Small intestine (tissue), 7 donors: ENCODE measurements at regions not wholly inside any gene's neighbourhood (a gene's known extent, or its start where the extent isn't known, plus 50 kb on each side); places are given as distances from the start of the nearest gene placed in this dataset.

ENCODE experiments used
- DNase-seq, 2 donors: peaks; one replicate each; pipeline versions ENCODE4 v3.0.0 to v3.0.0-alpha.2; 2013
- FAIRE-seq: peaks from 2 replicates; lab custom pipeline; 2012; peaks lifted over from hg19 to GRCh38; lab: Jason Lieb, UNC
- H3K27ac ChIP-seq, 3 donors: one replicate each; pipeline ENCODE4 v1.5.1; 2013; ENCODE audit warnings: low read length in 2 of 3, mild to moderate bottlenecking in 2 of 3, control low read depth in 1 of 3, inconsistent platforms in 1 of 3, low read depth in 1 of 3, moderate library complexity in 1 of 3
- H3K27me3 ChIP-seq, 3 donors: one replicate each; pipeline ENCODE4 v1.6.1; 2013; ENCODE audit warnings: low read length in 3 of 3, inconsistent platforms in 1 of 3; ENCODE audit not compliant: control insufficient read depth in 3 of 3, insufficient read depth in 3 of 3
- H3K36me3 ChIP-seq, 3 donors: one replicate each; pipeline ENCODE4 v1.6.1; 2013; ENCODE audit warnings: low read length in 3 of 3, inconsistent platforms in 1 of 3, low read depth in 1 of 3, mild to moderate bottlenecking in 1 of 3, moderate library complexity in 1 of 3; ENCODE audit not compliant: control insufficient read depth in 3 of 3, insufficient read depth in 2 of 3
- H3K4me1 ChIP-seq, 3 donors: one replicate each; pipeline ENCODE4 v1.6.1; 2013; ENCODE audit warnings: low read length in 2 of 3, inconsistent platforms in 1 of 3, low read depth in 1 of 3, mild to moderate bottlenecking in 1 of 3, moderate library complexity in 1 of 3; ENCODE audit not compliant: control insufficient read depth in 3 of 3, insufficient read depth in 2 of 3
- H3K4me3 ChIP-seq, 3 donors: one replicate each; pipeline ENCODE4 v1.5.1; 2013; ENCODE audit warnings: low read length in 3 of 3, control low read depth in 1 of 3, inconsistent platforms in 1 of 3, low read depth in 1 of 3, mild to moderate bottlenecking in 1 of 3, moderate library complexity in 1 of 3
- H3K9me3 ChIP-seq, 2 donors: one replicate each; pipeline ENCODE4 v1.6.1; 2013; ENCODE audit warnings: low read depth in 1 of 2, low read length in 1 of 2; ENCODE audit not compliant: control insufficient read depth in 2 of 2, insufficient read depth in 1 of 2
- WGBS, 3 donors: extraction: QIAGEN DNeasy Blood & Tissue Kit; methylation state at CpG; one replicate each; pipeline ENCODE4 v1.1.7; 2013; 5-methylcytosine and 5-hydroxymethylcytosine counted together
- donor health status: healthy with polysubstance abuse.
- donor health status: control.
- donor health status: control.
- donor health status: Bipolar disorder and iron deficiency.
- donor health status: healthy.

- no peak overlapping the region for H3K27ac ChIP-seq
- H3K4me3 ChIP-seq: no peak overlapping the region
- no peaks in the 10 kb centered on the region for H3K27me3 ChIP-seq
- 82 to 100% (median 85%) methylated on average over 1 of the region's 1 CpG for WGBS, 3 donors
- DNase-seq (no peak), FAIRE-seq (no peak)
- no peaks in the 10 kb centered on the region for H3K9me3 ChIP-seq
- H3K4me1 ChIP-seq: no peaks in the 10 kb centered on the region
- H3K36me3 ChIP-seq: no peaks in the 10 kb centered on the region
These were observed 79.7 kb downstream of the BUD13 start for GRCh38 chr11:116693102-116693570.

- Histone ChIP-seq H3K27me3 (no peaks in the 10 kb centered on the region), H3K9me3 (no peaks in the 10 kb centered on the region), H3K4me3 (no peak overlapping the region), H3K4me1 (no peaks in the 10 kb centered on the region), H3K27ac (no peak overlapping the region), H3K36me3 (no peaks in the 10 kb centered on the region)
- 49 to 67% (median 59%) methylated on average over 15 to 16 of the region's 16 CpGs for WGBS, 3 donors
- FAIRE-seq (no peak), DNase-seq (peak in 1 of 2 donors; percentile 59)
These were observed 80.3 kb downstream of the BUD13 start for GRCh38 chr11:116692318-116693101.

- WGBS, 3 donors: 6 to 15% (median 9%) methylated on average over 10 of the region's 10 CpGs
- DNase-seq (peak; percentile 52 to 54), FAIRE-seq (no peak)
These were observed 81.0 kb downstream of the BUD13 start for GRCh38 chr11:116691771-116692177.

GRCh38 chr11:116690611-116691010 lies 82.2 kb downstream of the BUD13 start:
- FAIRE-seq: no peak
- H3K36me3 ChIP-seq: no peaks in the 10 kb centered on the region
- H3K4me3 ChIP-seq: no peak overlapping the region
- no peaks in the 10 kb centered on the region for H3K27me3 ChIP-seq
- H3K4me1 ChIP-seq: no peaks in the 10 kb centered on the region
- H3K9me3 ChIP-seq: no peaks in the 10 kb centered on the region
- DNase-seq: no peak
- WGBS, 3 donors: 68 to 75% (median 71%) methylated on average over 9 of the region's 9 CpGs
- H3K27ac ChIP-seq: no peak overlapping the region

More at GRCh38 chr11:116691771-116692177, 81.0 kb downstream of the BUD13 start:
- Histone ChIP-seq H3K4me3 (no peak overlapping the region), H3K27ac (no peak overlapping the region), H3K36me3 (no peaks in the 10 kb centered on the region), H3K27me3 (no peaks in the 10 kb centered on the region), H3K9me3 (no peaks in the 10 kb centered on the region), H3K4me1 (no peaks in the 10 kb centered on the region)

GRCh38 chr11:116689413-116690127 lies 83.2 kb downstream of the BUD13 start:
- FAIRE-seq (no peak), DNase-seq (no peak)
- no peak overlapping the region for H3K27ac ChIP-seq
- H3K9me3 ChIP-seq: no peaks in the 10 kb centered on the region
- no peak overlapping the region for H3K4me3 ChIP-seq
- H3K4me1 ChIP-seq: no peaks in the 10 kb centered on the region
- 78 to 81% (median 79%) methylated on average over 12 of the region's 12 CpGs for WGBS, 3 donors
- H3K36me3 ChIP-seq: no peaks in the 10 kb centered on the region
- H3K27me3 ChIP-seq: no peaks in the 10 kb centered on the region

- Histone ChIP-seq H3K4me1 (no peaks in the 10 kb centered on the region), H3K9me3 (no peaks in the 10 kb centered on the region), H3K4me3 (no peak overlapping the region), H3K36me3 (no peaks in the 10 kb centered on the region), H3K27me3 (no peaks in the 10 kb centered on the region), H3K27ac (no peak overlapping the region)
- FAIRE-seq: no peak
- no peak for DNase-seq
- WGBS, 3 donors: 55 to 62% (median 58%) methylated on average over 6 of the region's 6 CpGs
These were observed 84.6 kb downstream of the BUD13 start for GRCh38 chr11:116688202-116688540.

- DNase-seq: no peak
- H3K27ac ChIP-seq: no peak overlapping the region
- 29 to 44% (median 43%) methylated on average over 6 of the region's 6 CpGs for WGBS, 3 donors
- no peaks in the 10 kb centered on the region for H3K36me3 ChIP-seq
- H3K4me1 ChIP-seq: no peaks in the 10 kb centered on the region
- H3K27me3 ChIP-seq: no peaks in the 10 kb centered on the region
- no peak overlapping the region for H3K4me3 ChIP-seq
- no peaks in the 10 kb centered on the region for H3K9me3 ChIP-seq
- FAIRE-seq: no peak
These were observed 85.2 kb downstream of the BUD13 start for GRCh38 chr11:116687458-116688201.

- Histone ChIP-seq H3K27ac (no peak overlapping the region), H3K9me3 (no peaks in the 10 kb centered on the region), H3K27me3 (no peaks in the 10 kb centered on the region), H3K36me3 (no peaks in the 10 kb centered on the region), H3K4me3 (no peak overlapping the region), H3K4me1 (no peaks in the 10 kb centered on the region)
- FAIRE-seq (no peak), DNase-seq (no peak)
- 65 to 77% (median 68%) methylated on average over 9 of the region's 9 CpGs for WGBS, 3 donors
These were observed 85.9 kb downstream of the BUD13 start for GRCh38 chr11:116686866-116687265.
